ENCODE measurements at regions not wholly inside any gene's neighbourhood (a gene's known extent, or its start where the extent isn't known, plus 50 kb on each side); places are given as distances from the start of the nearest gene placed in this dataset.

DNA sequence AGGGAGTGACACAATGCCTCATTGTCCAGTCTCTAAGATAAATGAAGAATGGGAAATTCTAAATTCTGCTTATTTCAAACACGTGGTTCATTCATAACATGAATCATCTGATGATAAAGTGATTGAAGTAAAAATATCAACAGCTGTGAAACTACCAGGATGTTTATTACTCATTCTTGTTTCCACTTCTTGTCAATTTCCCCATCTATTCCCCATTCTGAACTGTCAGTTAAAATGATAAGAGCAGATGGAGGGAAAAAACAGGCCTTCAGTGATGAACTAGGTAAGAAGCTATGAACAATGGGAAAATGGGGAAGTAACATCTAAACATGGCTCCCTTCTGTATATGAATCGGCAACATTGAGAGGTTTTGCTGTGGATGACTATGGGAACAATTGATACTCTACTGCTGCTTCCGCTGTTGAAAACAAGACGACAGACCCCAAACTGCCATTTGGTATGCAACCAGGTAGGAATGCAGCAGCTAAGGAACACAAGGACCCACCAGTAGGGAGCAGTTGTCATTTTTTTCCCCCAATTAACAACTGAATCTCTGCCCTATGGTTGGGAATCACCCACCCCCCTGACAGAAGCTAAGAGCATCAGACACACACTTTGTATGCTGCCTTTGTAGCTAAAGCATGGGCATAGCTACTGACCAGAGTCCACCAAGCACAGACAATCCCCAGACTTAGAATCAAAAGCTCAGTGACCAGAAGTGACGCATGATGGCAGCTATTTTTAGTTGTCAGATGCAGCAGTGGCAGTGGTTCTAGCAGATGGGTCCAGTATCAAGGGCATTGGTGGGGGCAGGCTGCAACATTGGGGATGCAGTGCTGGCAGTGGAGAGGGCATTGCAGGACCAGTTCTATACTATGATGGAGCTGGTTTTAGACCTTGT lies 52.9 kb upstream of the ZNF366 start:
- no peak for DNase-seq
- TF ChIP-seq GATA1 (IDR thresholded peaks at IDR 0.05; ENCODE audit: low read depth, low read length): no peak
- no peak for TF ChIP-seq POLR2A (IDR thresholded peaks at IDR 0.05; ENCODE audit: low read length)

- TF ChIP-seq POLR2A (IDR thresholded peaks at IDR 0.05; ENCODE audit: low read length): no peak
- TF ChIP-seq GATA1 (IDR thresholded peaks at IDR 0.05; ENCODE audit: low read depth, low read length): no peak
- DNase-seq: no peak
Measured at GRCh38 chr5:72558383-72558782, 51.2 kb upstream of the ZNF366 start.

DNA sequence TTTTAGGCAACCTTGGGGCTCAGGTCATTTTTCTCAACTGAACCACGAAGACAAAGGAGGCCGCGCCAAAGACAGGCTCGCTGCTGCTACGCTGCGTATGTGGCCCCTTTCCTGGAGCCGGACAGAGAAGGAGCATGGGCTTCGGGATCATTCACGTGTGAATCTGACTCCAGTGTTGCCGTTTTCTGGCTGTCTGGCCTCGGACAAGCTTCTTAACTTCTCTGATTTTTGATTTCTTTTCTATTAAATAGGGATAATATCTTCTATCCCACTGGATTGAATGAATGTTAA lies 50.8 kb upstream of the ZNF366 start:
- no peak for TF ChIP-seq POLR2A (IDR thresholded peaks at IDR 0.05; ENCODE audit: low read length)
- no peak for TF ChIP-seq GATA1 (IDR thresholded peaks at IDR 0.05; ENCODE audit: low read depth, low read length)
- no peak for DNase-seq

DNA sequence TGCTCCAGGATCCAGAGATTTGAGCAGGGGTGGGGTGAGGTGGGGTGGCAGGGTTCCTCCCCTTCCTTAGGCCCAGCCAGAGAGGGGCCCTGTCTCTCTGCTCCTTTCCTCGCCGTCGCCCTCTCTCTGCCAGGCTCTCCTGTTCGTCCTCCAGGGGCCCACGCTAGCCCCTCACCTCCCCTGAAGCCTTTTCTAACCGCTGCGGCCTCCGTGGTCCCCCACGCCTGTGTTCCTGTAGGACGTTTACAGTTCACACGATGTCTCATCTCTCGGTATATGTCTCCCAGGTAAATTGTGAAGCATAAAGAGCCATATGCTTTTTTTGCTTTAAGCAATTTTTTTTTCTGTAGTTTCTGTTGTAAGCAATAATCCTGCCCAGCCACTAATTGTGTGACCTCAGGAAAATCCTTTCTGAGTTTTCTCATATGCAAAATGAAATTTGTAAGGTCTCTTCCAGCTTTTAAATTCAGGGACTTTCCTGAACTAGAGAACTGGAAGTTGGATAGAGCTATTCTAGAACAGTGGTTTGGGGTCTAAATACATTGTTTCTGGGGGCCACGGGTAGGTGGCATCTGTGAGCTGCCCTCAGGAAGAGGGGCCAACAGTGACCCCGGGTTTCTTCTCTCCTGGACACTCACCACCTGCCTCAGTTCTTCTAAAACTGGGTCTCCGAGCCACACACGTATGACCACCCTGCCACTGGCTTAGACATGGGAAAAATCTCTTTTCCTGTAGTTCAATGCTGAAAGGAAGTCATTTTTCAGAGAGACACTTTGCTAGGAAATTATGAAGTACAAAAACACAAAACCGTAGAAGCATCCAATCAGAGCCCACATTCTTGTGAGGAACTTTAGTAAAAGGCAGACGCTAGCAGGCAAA lies 50.2 kb upstream of the ZNF366 start:
- no peak for DNase-seq
- TF ChIP-seq POLR2A (IDR thresholded peaks at IDR 0.05; ENCODE audit: low read length): no peak
